ENCODE measurements at regions not wholly inside any gene's neighbourhood (a gene's known extent, or its start where the extent isn't known, plus 50 kb on each side); places are given as distances from the start of the nearest gene placed in this dataset.

DNA sequence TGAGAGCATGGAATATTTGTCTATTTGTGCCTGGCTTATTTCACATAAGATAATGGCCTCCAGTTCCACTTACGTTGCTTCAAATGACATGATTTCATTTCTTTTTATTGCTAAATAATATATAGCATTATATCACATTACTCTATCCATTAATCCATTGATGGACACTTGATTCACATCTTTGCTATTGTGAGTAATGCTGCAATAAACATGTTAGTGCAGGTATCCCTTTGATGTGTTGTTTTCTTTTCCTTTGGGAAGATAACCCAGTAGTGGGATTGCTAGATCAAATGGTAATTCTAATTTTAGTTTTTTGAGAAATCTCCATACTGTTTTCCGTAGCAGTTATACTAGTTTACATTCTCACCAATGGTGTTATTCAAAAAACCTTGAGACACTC, 1343.3 kb upstream of the TMEFF2 start:
- intact Hi-C loops (cut with micrococcal nuclease; ENCODE audit: unreplicated experiment) = no loop called here
- no peaks in the 10 kb centered on the region for H4K20me1 ChIP-seq (ENCODE audit: control insufficient read depth, insufficient read depth)
- no peaks in the 10 kb centered on the region for H3K27me3 ChIP-seq (replicated peaks in 1 of 2; ENCODE audit: control insufficient read depth in 2 of 2, insufficient read depth in 2 of 2, low read length in 1 of 2)
- 29% methylated on average over 2 of the region's 2 CpGs for WGBS (ENCODE audit: insufficient coverage, insufficient replicate concordance, low lambda C conversion rate, missing lambda C conversion rate)
- TF ChIP-seq JUNB (IDR thresholded peaks at IDR 0.05) = no peak
- TF ChIP-seq PAX5 (IDR thresholded peaks at IDR 0.05; ENCODE audit: borderline replicate concordance, low read depth, low read length) = no peak
- no peak for TF ChIP-seq RFX5 (IDR thresholded peaks at IDR 0.05; ENCODE audit: low read depth, low read length)
- TF ChIP-seq TBL1XR1 (IDR thresholded peaks at IDR 0.05; ENCODE audit: low read depth, low read length) = no peak
- no peak for TF ChIP-seq CHD1 (IDR thresholded peaks at IDR 0.05; ENCODE audit: low read depth, low read length)
- TF ChIP-seq, protein P1, sequence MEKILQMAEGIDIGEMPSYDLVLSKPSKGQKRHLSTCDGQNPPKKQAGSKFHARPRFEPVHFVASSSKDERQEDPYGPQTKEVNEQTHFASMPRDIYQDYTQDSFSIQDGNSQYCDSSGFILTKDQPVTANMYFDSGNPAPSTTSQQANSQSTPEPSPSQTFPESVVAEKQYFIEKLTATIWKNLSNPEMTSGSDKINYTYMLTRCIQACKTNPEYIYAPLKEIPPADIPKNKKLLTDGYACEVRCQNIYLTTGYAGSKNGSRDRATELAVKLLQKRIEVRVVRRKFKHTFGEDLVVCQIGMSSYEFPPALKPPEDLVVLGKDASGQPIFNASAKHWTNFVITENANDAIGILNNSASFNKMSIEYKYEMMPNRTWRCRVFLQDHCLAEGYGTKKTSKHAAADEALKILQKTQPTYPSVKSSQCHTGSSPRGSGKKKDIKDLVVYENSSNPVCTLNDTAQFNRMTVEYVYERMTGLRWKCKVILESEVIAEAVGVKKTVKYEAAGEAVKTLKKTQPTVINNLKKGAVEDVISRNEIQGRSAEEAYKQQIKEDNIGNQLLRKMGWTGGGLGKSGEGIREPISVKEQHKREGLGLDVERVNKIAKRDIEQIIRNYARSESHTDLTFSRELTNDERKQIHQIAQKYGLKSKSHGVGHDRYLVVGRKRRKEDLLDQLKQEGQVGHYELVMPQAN (conservative IDR thresholded peaks at IDR 0.05) = no peak
- no peak overlapping the region for H2AFZ ChIP-seq (ENCODE audit: control insufficient read depth, low read depth, low read length)
- no TSS peak for BruUV-seq (replicated peaks)
- H3K27ac ChIP-seq (ENCODE audit: control insufficient read depth, insufficient read depth) = no peak overlapping the region
- in situ Hi-C loops (cut with MboI) = no loop called here
- CTCF ChIA-PET = no interaction called here
- no peak for FAIRE-seq
- no peaks in the 10 kb centered on the region for H3K79me2 ChIP-seq (ENCODE audit: control insufficient read depth, insufficient read depth, low read length)
- H3K4me3 ChIP-seq = no peak overlapping the region
- POLR2A ChIA-PET = no interaction called here
- H3K4me1 ChIP-seq (ENCODE audit: control insufficient read depth, insufficient read depth, low read length) = no peaks in the 10 kb centered on the region
- SMC1A ChIA-PET (ENCODE audit: uncharacterized antibody, unreplicated experiment) = no interaction called here
- ATAC-seq = no peak
- H3K4me2 ChIP-seq (ENCODE audit: control insufficient read depth, insufficient read depth) = no peak overlapping the region
- no peaks in the 10 kb centered on the region for H3K9me3 ChIP-seq (replicated peaks; ENCODE audit: control insufficient read depth, insufficient read depth, low read length)
- H3K9ac ChIP-seq (ENCODE audit: control insufficient read depth, insufficient read depth, low read length) = no peak overlapping the region
- RAD21 ChIA-PET (ENCODE audit: unreplicated experiment) = no interaction called here
- DNase-seq (ENCODE audit: low read depth, low spot score) = no peak
- H3K36me3 ChIP-seq (ENCODE audit: control insufficient read depth in 2 of 2, insufficient read depth in 2 of 2, low read length in 1 of 2) = no peaks in the 10 kb centered on the region

DNA sequence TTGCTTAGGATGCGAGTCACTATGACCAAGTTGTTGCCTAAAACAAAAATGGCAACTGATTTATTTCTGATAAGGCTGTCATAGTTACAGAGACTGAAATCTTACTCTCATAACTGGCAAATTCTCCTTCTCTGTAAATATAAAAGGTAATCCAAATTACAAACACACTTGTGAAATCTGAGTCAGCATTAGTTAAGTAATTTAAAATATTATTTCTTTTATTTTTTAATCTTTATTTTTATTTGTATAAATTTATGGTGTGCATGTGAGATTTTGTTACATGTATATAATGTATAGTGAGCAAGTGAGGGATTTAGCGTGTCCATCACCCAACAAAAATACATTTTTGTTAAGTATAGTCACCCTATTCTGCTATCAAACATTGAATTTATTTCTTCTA, 1342.8 kb upstream of the TMEFF2 start:
- no TSS peak for BruUV-seq (replicated peaks)
- Histone ChIP-seq H3K79me2 (ENCODE audit: control insufficient read depth, insufficient read depth, low read length) (no peaks in the 10 kb centered on the region), H3K4me2 (ENCODE audit: control insufficient read depth, insufficient read depth) (no peak overlapping the region), H3K9me3 (replicated peaks; ENCODE audit: control insufficient read depth, insufficient read depth, low read length) (no peaks in the 10 kb centered on the region), H3K9ac (ENCODE audit: control insufficient read depth, insufficient read depth, low read length) (no peak overlapping the region), H4K20me1 (ENCODE audit: control insufficient read depth, insufficient read depth) (no peaks in the 10 kb centered on the region), H3K27ac (ENCODE audit: control insufficient read depth, insufficient read depth) (no peak overlapping the region), H3K4me3 (no peak overlapping the region), H3K4me1 (ENCODE audit: control insufficient read depth, insufficient read depth, low read length) (no peaks in the 10 kb centered on the region), H3K36me3 (ENCODE audit: control insufficient read depth in 2 of 2, insufficient read depth in 2 of 2, low read length in 1 of 2) (no peaks in the 10 kb centered on the region), H2AFZ (ENCODE audit: control insufficient read depth, low read depth, low read length) (no peak overlapping the region), H3K27me3 (replicated peaks in 1 of 2; ENCODE audit: control insufficient read depth in 2 of 2, insufficient read depth in 2 of 2, low read length in 1 of 2) (no peaks in the 10 kb centered on the region)
- ChIA-PET POLR2A (no interaction called here), CTCF (no interaction called here), RAD21 (ENCODE audit: unreplicated experiment) (no interaction called here), SMC1A (ENCODE audit: uncharacterized antibody, unreplicated experiment) (no interaction called here)
- in situ Hi-C loops (cut with MboI) (no loop called here), intact Hi-C loops (cut with micrococcal nuclease; ENCODE audit: unreplicated experiment) (no loop called here)
- no peak for FAIRE-seq
- ATAC-seq = no peak
- TF ChIP-seq, protein P2, sequence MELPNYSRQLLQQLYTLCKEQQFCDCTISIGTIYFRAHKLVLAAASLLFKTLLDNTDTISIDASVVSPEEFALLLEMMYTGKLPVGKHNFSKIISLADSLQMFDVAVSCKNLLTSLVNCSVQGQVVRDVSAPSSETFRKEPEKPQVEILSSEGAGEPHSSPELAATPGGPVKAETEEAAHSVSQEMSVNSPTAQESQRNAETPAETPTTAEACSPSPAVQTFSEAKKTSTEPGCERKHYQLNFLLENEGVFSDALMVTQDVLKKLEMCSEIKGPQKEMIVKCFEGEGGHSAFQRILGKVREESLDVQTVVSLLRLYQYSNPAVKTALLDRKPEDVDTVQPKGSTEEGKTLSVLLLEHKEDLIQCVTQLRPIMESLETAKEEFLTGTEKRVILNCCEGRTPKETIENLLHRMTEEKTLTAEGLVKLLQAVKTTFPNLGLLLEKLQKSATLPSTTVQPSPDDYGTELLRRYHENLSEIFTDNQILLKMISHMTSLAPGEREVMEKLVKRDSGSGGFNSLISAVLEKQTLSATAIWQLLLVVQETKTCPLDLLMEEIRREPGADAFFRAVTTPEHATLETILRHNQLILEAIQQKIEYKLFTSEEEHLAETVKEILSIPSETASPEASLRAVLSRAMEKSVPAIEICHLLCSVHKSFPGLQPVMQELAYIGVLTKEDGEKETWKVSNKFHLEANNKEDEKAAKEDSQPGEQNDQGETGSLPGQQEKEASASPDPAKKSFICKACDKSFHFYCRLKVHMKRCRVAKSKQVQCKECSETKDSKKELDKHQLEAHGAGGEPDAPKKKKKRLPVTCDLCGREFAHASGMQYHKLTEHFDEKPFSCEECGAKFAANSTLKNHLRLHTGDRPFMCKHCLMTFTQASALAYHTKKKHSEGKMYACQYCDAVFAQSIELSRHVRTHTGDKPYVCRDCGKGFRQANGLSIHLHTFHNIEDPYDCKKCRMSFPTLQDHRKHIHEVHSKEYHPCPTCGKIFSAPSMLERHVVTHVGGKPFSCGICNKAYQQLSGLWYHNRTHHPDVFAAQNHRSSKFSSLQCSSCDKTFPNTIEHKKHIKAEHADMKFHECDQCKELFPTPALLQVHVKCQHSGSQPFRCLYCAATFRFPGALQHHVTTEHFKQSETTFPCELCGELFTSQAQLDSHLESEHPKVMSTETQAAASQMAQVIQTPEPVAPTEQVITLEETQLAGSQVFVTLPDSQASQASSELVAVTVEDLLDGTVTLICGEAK (IDR thresholded peaks at IDR 0.05; ENCODE audit: borderline replicate concordance) = no peak
- WGBS (ENCODE audit: insufficient coverage, insufficient replicate concordance, low lambda C conversion rate, missing lambda C conversion rate) = 23% methylated on average over 2 of the region's 2 CpGs
- no peak for DNase-seq (ENCODE audit: low read depth, low spot score)

Data from GM12878 (cell line).